Sigmoid colon (tissue), 3 donors: ENCODE measurements at regions not wholly inside any gene's neighbourhood (a gene's known extent, or its start where the extent isn't known, plus 50 kb on each side); places are given as distances from the start of the nearest gene placed in this dataset.

Source experiments
- CTCF ChIP-seq, 4 experiments: fragments of 450-650 bp in 3 of 4; fragments of 200-600 bp in 1 of 4; IDR thresholded peaks; one replicate each; pipeline ENCODE4 v1.5.1; 2016 to 2019; ENCODE audit warnings: antibody characterized with exemption in 4 of 4, mild to moderate bottlenecking in 3 of 4, moderate library complexity in 2 of 4
- POLR2A ChIP-seq, 2 donors: fragments of 450-650 bp; IDR thresholded peaks; one replicate each; pipeline ENCODE4 v1.6.1; 2016; ENCODE audit warnings: antibody characterized with exemption in 2 of 2, mild to moderate bottlenecking in 2 of 2, moderate library complexity in 2 of 2

- TF ChIP-seq POLR2A (IDR thresholded peaks at IDR 0.05) (no peak), CTCF (IDR thresholded peaks at IDR 0.05) (no peak)
These were observed 679.3 kb downstream of the ZEB2 start for GRCh38 chr2:143840601-143841000.
